Endodermal cell (in vitro differentiated cells): ENCODE measurements at regions not wholly inside any gene's neighbourhood (a gene's known extent, or its start where the extent isn't known, plus 50 kb on each side); places are given as distances from the start of the nearest gene placed in this dataset.

Experiments used
- DNase-seq: peaks from one replicate; pipeline ENCODE4 v3.0.0-alpha.2; 2017
- H3K27ac ChIP-seq: 2 replicates; pipeline ENCODE4 v1.5.1; 2013; ENCODE audit warnings: mild to moderate bottlenecking, low read depth, low read length, moderate library complexity
- H3K27me3 ChIP-seq: 2 replicates; pipeline ENCODE4 v1.6.1; 2013; ENCODE audit warnings: mild to moderate bottlenecking, low read length, moderate library complexity; ENCODE audit not compliant: insufficient read depth, control insufficient read depth, poor library complexity, severe bottlenecking
- H3K36me3 ChIP-seq: 2 replicates; pipeline ENCODE4 v1.7.0; 2013; ENCODE audit warnings: mild to moderate bottlenecking, low read length, moderate library complexity; ENCODE audit not compliant: control insufficient read depth, insufficient read depth
- H3K4me1 ChIP-seq: one replicate; pipeline ENCODE4 v1.7.0; 2013; ENCODE audit warnings: low read length; ENCODE audit not compliant: control insufficient read depth, insufficient read depth
- H3K4me3 ChIP-seq: 2 replicates; pipeline ENCODE4 v1.5.1; 2013; ENCODE audit warnings: mild to moderate bottlenecking, low read length, moderate library complexity
- H3K9ac ChIP-seq: 2 replicates; pipeline ENCODE4 v1.6.1; 2013; ENCODE audit warnings: mild to moderate bottlenecking, low read length, moderate library complexity; ENCODE audit not compliant: poor library complexity, severe bottlenecking; ENCODE audit errors: extremely low read depth
- H3K9me3 ChIP-seq: 2 replicates; pipeline ENCODE4 v1.6.1; 2013; ENCODE audit warnings: mild to moderate bottlenecking, low read length, moderate library complexity; ENCODE audit not compliant: control insufficient read depth
- H3K27ac Mint-ChIP-seq: 2 replicates; pipeline ENCODE4 v1.8.0; 2020; ENCODE audit warnings: mixed read lengths
- H3K27me3 Mint-ChIP-seq: 2 replicates; pipeline ENCODE4 v1.8.0; 2021; ENCODE audit warnings: mild to moderate bottlenecking, mixed read lengths; ENCODE audit not compliant: insufficient read depth
- H3K36me3 Mint-ChIP-seq: 2 replicates; pipeline ENCODE4 v1.8.0; 2020; ENCODE audit warnings: low read depth, mixed read lengths
- H3K4me1 Mint-ChIP-seq: 2 replicates; pipeline ENCODE4 v1.8.0; 2020; ENCODE audit warnings: mixed read lengths
- H3K4me3 Mint-ChIP-seq: 2 replicates; pipeline ENCODE4 v1.8.0; 2020; ENCODE audit warnings: mild to moderate bottlenecking, moderate library complexity, mixed read lengths
- H3K9me3 Mint-ChIP-seq: 2 replicates; pipeline ENCODE4 v1.8.0; 2020; ENCODE audit warnings: mild to moderate bottlenecking, mixed read lengths
- WGBS, 2 experiments: methylation state at CpG; one replicate each; pipeline versions ENCODE4 v1.1.5 to v1.1.7; 2013; ENCODE audit warnings: missing lambda C conversion rate in 2 of 2, mixed read lengths in 1 of 2; ENCODE audit not compliant: insufficient coverage in 1 of 2, insufficient read length in 1 of 2; 5-methylcytosine and 5-hydroxymethylcytosine counted together
- TF ChIP-seq, protein P1 (sequence below): fragments of 200-600 bp; sonication (generic); conservative IDR thresholded peaks from 2 replicates; pipeline ENCODE4 v1.5.0; 2021; ENCODE audit warnings: antibody characterized with exemption, mild to moderate bottlenecking

GRCh38 chr22:22074634-22075381 lies 92.2 kb upstream of the TOP3B start:
- Mint-ChIP-seq H3K27ac (no peak overlapping the region), H3K4me1 (no peaks in the 10 kb centered on the region), H3K4me3 (no peak overlapping the region), H3K9me3 (no peaks in the 10 kb centered on the region), H3K36me3 (no peaks in the 10 kb centered on the region), H3K27me3 (peaks cover 94% of the 10 kb centered on the region)
- H3K27me3 ChIP-seq: peaks cover 81% of the 10 kb centered on the region
- 0% methylated on average over 1 of the region's 1 CpG for WGBS, 2 experiments
- TF ChIP-seq, protein P1, sequence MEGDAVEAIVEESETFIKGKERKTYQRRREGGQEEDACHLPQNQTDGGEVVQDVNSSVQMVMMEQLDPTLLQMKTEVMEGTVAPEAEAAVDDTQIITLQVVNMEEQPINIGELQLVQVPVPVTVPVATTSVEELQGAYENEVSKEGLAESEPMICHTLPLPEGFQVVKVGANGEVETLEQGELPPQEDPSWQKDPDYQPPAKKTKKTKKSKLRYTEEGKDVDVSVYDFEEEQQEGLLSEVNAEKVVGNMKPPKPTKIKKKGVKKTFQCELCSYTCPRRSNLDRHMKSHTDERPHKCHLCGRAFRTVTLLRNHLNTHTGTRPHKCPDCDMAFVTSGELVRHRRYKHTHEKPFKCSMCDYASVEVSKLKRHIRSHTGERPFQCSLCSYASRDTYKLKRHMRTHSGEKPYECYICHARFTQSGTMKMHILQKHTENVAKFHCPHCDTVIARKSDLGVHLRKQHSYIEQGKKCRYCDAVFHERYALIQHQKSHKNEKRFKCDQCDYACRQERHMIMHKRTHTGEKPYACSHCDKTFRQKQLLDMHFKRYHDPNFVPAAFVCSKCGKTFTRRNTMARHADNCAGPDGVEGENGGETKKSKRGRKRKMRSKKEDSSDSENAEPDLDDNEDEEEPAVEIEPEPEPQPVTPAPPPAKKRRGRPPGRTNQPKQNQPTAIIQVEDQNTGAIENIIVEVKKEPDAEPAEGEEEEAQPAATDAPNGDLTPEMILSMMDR: no peak
- no peak for DNase-seq
- no peak overlapping the region for H3K9ac ChIP-seq
- H3K9me3 ChIP-seq: no peaks in the 10 kb centered on the region
- H3K27ac ChIP-seq: no peak overlapping the region
- no peak overlapping the region for H3K4me3 ChIP-seq
- H3K4me1 ChIP-seq: no peaks in the 10 kb centered on the region
- no peaks in the 10 kb centered on the region for H3K36me3 ChIP-seq

DNA sequence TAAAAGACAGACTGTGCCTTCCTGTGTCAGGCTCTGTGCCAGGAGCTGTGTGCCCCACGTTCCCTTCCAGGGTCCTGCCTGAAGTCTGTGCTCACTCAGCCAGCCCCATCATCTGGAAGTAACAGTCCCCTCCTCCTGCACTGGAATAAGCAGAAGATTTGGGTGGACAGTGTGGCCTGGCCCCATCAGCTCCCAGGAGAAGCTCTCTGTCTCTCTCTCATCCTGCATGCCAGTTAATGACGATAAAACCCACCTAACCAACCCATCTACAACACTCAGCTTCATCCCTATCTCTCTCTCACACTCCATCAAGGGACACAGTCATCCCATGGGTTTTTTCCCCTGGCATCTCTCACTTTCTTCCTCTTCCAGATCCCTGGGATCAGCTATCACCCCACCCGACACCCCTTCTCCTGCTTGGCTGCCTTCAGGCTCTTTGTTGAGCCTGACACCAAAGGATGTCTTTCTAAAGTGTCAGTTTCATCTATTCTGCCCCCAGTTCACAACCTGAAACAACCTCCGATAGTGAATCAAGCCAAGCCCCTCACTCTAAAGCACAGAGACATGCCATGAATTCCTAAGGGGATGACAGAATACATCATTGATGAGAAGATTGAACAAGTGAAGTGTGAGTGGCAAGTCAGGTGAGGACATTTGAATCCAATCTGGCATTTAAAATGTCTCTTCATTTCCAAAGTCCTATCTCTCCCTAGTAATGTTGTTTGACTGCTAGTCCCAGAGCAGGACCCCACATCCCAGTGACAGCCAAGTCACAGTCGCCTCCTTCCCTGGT lies 91.4 kb upstream of the TOP3B start:
- 80 to 86% methylated on average over 2 to 5 of the region's 5 CpGs for WGBS, 2 experiments
- no peak overlapping the region for H3K27ac Mint-ChIP-seq
- peaks cover 81% of the 10 kb centered on the region for H3K27me3 ChIP-seq
- no peak overlapping the region for H3K27ac ChIP-seq
- no peaks in the 10 kb centered on the region for H3K9me3 Mint-ChIP-seq
- TF ChIP-seq, protein P1: no peak
- H3K27me3 Mint-ChIP-seq: peaks cover 95% of the 10 kb centered on the region
- no peak overlapping the region for H3K4me3 Mint-ChIP-seq
- H3K4me3 ChIP-seq: no peak overlapping the region
- H3K9me3 ChIP-seq: no peaks in the 10 kb centered on the region
- no peaks in the 10 kb centered on the region for H3K36me3 ChIP-seq
- no peak overlapping the region for H3K9ac ChIP-seq
- H3K4me1 ChIP-seq: no peaks in the 10 kb centered on the region
- no peaks in the 10 kb centered on the region for H3K36me3 Mint-ChIP-seq
- no peak for DNase-seq
- no peaks in the 10 kb centered on the region for H3K4me1 Mint-ChIP-seq

DNA sequence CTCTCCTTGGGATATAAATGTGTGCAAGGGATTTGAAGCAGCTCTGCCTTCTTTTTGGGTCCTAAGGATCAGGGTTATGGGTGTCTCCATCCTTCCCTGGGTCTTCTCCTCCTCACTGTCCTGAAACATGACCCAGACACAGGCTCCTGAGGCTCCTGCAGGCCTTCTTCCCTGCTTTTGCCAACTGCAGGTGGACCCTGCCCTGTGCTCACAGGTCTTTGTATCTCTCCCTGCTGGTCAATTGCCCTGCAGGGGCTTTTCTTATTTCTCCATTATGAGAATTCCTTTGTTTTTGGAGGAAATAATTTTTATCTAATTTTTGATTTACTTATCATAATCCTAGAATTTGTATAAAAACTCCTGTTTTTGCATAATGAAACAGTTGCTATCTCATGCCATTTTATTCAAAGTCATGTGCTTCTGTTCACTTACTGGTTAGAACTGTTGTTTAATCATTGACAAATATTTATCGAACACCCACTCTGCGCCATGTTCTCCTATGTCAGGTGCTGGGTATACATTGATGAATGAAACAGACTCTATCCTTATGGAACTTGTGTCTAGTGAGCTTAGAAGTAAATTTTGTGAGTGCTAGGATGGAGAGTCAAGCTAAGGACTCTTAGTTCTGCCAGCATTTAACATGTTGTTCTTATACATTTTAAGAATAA lies 89.7 kb upstream of the TOP3B start:
- Mint-ChIP-seq H3K4me1 (no peaks in the 10 kb centered on the region), H3K27ac (no peak overlapping the region), H3K36me3 (no peaks in the 10 kb centered on the region), H3K4me3 (no peak overlapping the region), H3K9me3 (no peaks in the 10 kb centered on the region), H3K27me3 (peaks cover 95% of the 10 kb centered on the region)
- H3K4me3 ChIP-seq: no peak overlapping the region
- H3K4me1 ChIP-seq: no peaks in the 10 kb centered on the region
- H3K9me3 ChIP-seq: no peaks in the 10 kb centered on the region
- no peak overlapping the region for H3K27ac ChIP-seq
- H3K27me3 ChIP-seq: peaks cover 89% of the 10 kb centered on the region
- no peak for DNase-seq
- WGBS, 2 experiments: 100% methylated on average over 1 to 2 of the region's 2 CpGs
- TF ChIP-seq, protein P1: no peak
- no peak overlapping the region for H3K9ac ChIP-seq
- no peaks in the 10 kb centered on the region for H3K36me3 ChIP-seq
